ENCODE measurements at regions not wholly inside any gene's neighbourhood (a gene's known extent, or its start where the extent isn't known, plus 50 kb on each side); places are given as distances from the start of the nearest gene placed in this dataset.

GRCh38 chr13:40235160-40235796 lies 431.2 kb downstream of the FOXO1 start:
- Mint-ChIP-seq H3K4me3 (no peak overlapping the region), H3K27me3 (ENCODE audit: low read depth) (no peaks in the 10 kb centered on the region), H3K4me1 (peaks cover 3% of the 10 kb centered on the region; the same call in 1 of the 2 replicates), H3K27ac (no peak overlapping the region), H3K9me3 (no peaks in the 10 kb centered on the region), H3K36me3 (no peaks in the 10 kb centered on the region)
- POLR2A ChIA-PET = no interaction called here
- no peak for DNase-seq (ENCODE audit: low spot score)
- no peak for ATAC-seq
- no peak for TF ChIP-seq GTF2I (CRISPR knock-in tag; conservative IDR thresholded peaks at IDR 0.05)
- no peak for TF ChIP-seq IRF2 (CRISPR knock-in tag; IDR thresholded peaks at IDR 0.05; ENCODE audit: borderline replicate concordance, low read depth)
- TF ChIP-seq RORB (CRISPR knock-in tag; IDR thresholded peaks at IDR 0.05) = no peak
- no peak for TF ChIP-seq ATF3 (CRISPR knock-in tag; conservative IDR thresholded peaks at IDR 0.05)
- TF ChIP-seq MAX (CRISPR knock-in tag; IDR thresholded peaks at IDR 0.05) = no peak
- no peak for TF ChIP-seq ZNF396 (CRISPR knock-in tag; IDR thresholded peaks at IDR 0.05; ENCODE audit: borderline replicate concordance)
- TF ChIP-seq ETV6 (CRISPR knock-in tag; IDR thresholded peaks at IDR 0.05) = no peak
- TF ChIP-seq ZNF423 (CRISPR knock-in tag; IDR thresholded peaks at IDR 0.05) = no peak
- TF ChIP-seq NR2C2 (CRISPR knock-in tag; IDR thresholded peaks at IDR 0.05) = no peak
- no peak for TF ChIP-seq IRF1 (CRISPR knock-in tag; IDR thresholded peaks at IDR 0.05)
- no peak for TF ChIP-seq E2F4 (CRISPR knock-in tag; IDR thresholded peaks at IDR 0.05; ENCODE audit: borderline replicate concordance, low read depth)
- TF ChIP-seq MLX (CRISPR knock-in tag; IDR thresholded peaks at IDR 0.05) = no peak
- TF ChIP-seq ZNF671 (CRISPR knock-in tag; IDR thresholded peaks at IDR 0.05) = no peak
- no peak for TF ChIP-seq CREM (CRISPR knock-in tag; IDR thresholded peaks at IDR 0.05)
- no peak for TF ChIP-seq JAZF1 (CRISPR knock-in tag; IDR thresholded peaks at IDR 0.05)
- no peak for TF ChIP-seq ZSCAN18 (CRISPR knock-in tag; IDR thresholded peaks at IDR 0.05)
- CTCF ChIA-PET = no interaction called here

GRCh38 chr13:40236566-40237168 lies 429.8 kb downstream of the FOXO1 start:
- ChIA-PET POLR2A (no interaction called here), CTCF (no interaction called here)
- Mint-ChIP-seq H3K4me1 (peaks cover 3% of the 10 kb centered on the region; the same call in 1 of the 2 replicates), H3K36me3 (no peaks in the 10 kb centered on the region), H3K27me3 (ENCODE audit: low read depth) (no peaks in the 10 kb centered on the region), H3K27ac (no peak overlapping the region), H3K9me3 (no peaks in the 10 kb centered on the region), H3K4me3 (no peak overlapping the region)
- no peak for ATAC-seq
- no peak for DNase-seq (ENCODE audit: low spot score)
- TF ChIP-seq CBFB (CRISPR knock-in tag; IDR thresholded peaks at IDR 0.05; ENCODE audit: low read depth) (no peak), ZMAT4 (CRISPR knock-in tag; IDR thresholded peaks at IDR 0.05) (no peak), OVOL2 (CRISPR knock-in tag; IDR thresholded peaks at IDR 0.05; ENCODE audit: borderline replicate concordance) (no peak), MLX (CRISPR knock-in tag; IDR thresholded peaks at IDR 0.05) (no peak), AFF4 (CRISPR knock-in tag; IDR thresholded peaks at IDR 0.05; ENCODE audit: borderline replicate concordance) (no peak), NFYB (CRISPR knock-in tag; conservative IDR thresholded peaks at IDR 0.05; ENCODE audit: low read depth) (no peak), GTF2I (CRISPR knock-in tag; conservative IDR thresholded peaks at IDR 0.05) (no peak), HMGXB4 (CRISPR knock-in tag; IDR thresholded peaks at IDR 0.05) (no peak)
